HG03378 (cell line): ENCODE measurements at regions not wholly inside any gene's neighbourhood (a gene's known extent, or its start where the extent isn't known, plus 50 kb on each side); places are given as distances from the start of the nearest gene placed in this dataset.

Source experiments
- ATAC-seq: cut with Tn5 transposase; IDR thresholded peaks from one replicate; pipeline ENCODE4 v1.9.1; 2021; ENCODE audit warnings: mild to moderate bottlenecking, moderate library complexity; ENCODE audit not compliant: unreplicated experiment

DNA sequence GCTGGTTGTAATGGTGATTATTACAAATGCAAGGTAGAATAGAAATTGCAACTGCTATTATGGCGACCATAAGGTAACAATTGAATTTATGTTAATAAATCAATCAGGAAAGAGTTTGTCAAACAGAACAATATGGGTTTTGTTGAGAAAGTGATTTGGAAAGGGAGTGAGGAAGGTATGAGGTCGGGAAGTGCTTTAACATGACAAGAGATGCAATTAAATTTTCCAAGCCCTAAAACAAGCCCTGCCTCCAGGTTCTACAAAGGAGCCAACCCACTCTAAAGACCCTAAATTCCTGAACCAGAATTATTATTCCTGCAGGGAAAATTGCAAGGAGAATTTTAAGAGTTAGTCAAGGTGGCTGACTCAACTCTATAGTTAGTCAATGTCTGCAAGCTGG, 363.7 kb downstream of the BMPER start:
- ATAC-seq: no peak

- ATAC-seq: no peak
These were observed 370.3 kb downstream of the BMPER start for GRCh38 chr7:34275624-34276023.

GRCh38 chr7:34277016-34277802, 371.9 kb downstream of the BMPER start:
- ATAC-seq: no peak

GRCh38 chr7:34277803-34278199, 372.5 kb downstream of the BMPER start:
- ATAC-seq: no peak

DNA sequence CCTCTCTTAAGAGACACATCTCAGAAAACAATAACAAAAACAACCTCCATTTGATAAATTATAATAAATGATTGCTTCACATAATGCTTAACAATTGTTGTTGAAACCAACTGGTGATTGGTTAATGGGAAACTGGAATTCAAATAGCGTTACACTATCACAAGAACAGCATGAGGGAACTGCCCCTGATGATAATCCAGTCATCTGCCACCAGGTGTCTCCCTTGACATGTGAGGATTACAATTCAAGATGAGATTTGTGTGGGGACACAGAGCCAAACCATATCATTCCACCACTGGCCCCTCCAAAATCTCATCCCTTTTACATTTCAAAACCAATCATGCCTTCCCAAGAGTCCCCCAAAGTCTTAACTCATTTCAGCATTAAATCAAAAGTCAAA, 375.9 kb downstream of the BMPER start:
- ATAC-seq: no peak

DNA sequence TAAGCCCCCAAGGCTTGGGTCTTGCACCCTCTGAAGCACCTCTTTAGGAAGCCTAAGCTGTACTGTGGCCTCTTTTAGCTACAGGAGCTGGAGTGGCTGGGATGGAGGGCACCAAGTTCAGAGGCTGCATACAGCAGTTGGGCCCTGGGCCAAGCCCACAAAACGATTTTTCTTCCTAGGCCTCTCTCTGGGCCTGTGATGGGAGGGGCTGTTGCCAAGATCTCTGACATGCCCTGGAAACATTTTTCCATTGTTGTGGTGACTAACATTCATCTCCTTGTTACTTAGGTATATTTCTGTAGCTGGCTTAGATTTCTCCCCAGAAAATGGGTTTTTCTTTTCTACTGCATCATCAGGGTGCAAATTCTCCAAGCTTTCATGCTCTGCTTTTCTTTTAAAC, 375.7 kb upstream of the NPSR1 start:
- no peak for ATAC-seq

- no peak for ATAC-seq
These were observed 361.4 kb upstream of the NPSR1 start for GRCh38 chr7:34296663-34297062.

- no peak for ATAC-seq
These were observed 359.5 kb upstream of the NPSR1 start for GRCh38 chr7:34298492-34299013.

DNA sequence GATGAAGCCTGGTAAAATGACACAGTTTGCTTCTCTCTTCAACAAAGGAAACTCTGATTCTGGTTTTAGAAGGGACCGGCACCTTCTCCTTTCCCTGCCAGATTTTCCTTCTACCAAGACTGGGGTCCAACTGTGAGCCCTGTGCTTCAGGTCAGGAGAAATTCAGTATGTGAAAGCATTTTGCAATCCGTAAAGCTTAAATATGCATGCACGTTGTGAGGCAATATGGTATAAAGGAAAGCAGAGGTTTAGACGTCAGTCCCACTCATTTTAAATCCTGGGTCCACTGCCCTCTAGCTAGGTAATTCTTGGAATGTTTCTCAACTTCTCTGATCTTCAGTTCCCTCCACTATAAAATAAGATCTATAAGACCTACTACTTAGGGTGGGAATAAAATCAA, 359.0 kb upstream of the NPSR1 start:
- ATAC-seq: no peak

DNA sequence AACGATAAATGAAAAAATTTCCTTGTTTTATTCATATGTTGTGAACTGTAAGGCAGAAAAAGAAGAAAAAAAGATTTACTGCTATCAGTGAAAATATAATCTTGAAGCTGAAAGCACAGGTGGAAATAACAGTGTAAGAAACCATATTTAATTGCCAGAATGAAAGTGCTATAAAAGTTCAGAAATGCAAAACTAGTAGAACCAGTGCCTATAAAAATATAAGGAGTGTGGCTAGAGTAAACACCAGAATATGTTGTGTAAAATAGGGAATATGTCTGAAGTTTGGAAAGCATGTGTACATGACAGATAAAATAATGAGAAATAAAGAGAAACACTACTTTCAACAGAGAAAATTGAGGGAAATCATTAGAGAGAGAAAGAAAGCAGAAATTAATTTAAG, 350.5 kb upstream of the NPSR1 start:
- no peak for ATAC-seq

DNA sequence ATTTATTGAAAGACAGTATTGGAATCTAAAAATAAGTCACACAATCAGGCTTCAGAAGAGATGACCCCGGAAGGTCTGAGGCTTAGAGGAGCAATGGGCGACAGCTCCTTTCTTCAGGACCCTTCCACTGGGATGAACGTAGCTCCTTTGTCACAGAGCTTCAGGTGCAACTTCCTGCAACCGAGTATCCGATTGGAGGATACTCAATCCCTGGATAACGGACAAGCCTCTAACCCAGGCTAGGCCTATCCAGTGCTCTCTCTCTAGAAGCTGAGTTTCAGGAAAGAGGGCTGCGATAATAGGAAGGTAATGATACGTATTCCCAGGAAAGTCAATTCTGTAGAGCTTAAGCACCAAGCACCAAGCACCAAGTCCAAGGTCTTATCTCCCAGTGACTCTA, 349.4 kb upstream of the NPSR1 start:
- no peak for ATAC-seq

GRCh38 chr7:34309116-34309515, 348.9 kb upstream of the NPSR1 start:
- ATAC-seq: no peak

- ATAC-seq: no peak
These were observed 348.4 kb upstream of the NPSR1 start for GRCh38 chr7:34309584-34309983.

DNA sequence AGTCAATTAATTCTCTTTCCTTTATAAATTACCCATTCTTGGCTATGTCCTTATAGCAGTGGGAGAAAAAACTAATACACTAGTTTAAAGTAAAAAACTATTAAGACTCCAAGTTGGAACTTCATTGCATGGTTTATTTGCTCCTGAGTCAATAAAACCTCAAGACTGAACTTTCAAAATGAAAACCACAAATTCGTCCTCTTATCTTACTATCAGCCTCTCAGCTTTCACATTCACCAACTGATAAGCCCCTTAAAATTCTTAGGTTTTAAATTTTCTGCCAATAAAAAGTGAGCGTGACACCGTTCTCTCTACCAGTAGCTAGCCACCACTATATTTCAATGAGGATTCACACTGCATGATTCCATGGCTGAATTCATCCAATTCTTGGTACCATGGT, 346.4 kb upstream of the NPSR1 start:
- ATAC-seq: no peak

GRCh38 chr7:34312624-34313023, 345.4 kb upstream of the NPSR1 start:
- ATAC-seq: no peak

DNA sequence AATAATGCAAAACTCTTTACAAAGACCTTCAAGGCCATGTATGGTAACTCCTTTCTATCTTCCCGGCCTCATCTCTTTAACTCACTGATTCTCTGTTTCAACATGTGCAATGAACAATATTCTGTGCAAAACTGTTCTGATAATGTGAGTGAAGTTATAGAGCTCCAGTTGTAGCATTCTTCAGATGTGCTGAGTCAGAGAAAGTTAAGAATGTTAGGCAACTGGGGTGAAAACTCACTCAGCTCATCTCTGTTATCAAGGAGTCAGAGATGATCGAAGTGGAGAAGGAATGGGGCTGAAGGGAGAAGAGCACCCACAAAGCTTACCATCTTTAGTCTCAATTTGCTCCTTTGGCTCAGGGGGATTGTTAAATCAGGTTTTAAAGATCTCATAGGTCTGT, 344.7 kb upstream of the NPSR1 start:
- no peak for ATAC-seq

- no peak for ATAC-seq
These were observed 343.0 kb upstream of the NPSR1 start for GRCh38 chr7:34315032-34315431.

- no peak for ATAC-seq
These were observed 341.0 kb upstream of the NPSR1 start for GRCh38 chr7:34317039-34317438.

DNA sequence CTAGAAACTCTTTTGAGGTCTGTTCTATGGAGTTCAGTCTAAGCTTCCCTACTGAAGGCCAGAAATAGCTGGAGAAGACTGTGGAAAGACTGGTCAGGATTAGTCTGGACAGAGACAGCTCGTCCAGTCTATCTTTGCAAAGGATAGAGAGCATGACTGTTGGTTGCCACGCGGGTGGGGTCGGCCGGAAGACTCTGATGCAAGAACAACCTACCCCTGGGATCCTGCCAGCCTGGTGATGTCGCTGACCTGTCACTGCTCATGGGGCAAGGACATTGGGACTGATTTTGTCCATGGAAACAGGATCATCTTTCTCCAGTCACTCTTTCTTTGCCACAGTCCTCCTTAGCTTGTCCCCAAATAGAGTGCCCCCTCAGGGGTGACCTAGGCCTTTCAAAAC, 337.6 kb upstream of the NPSR1 start:
- no peak for ATAC-seq

- ATAC-seq: peak; percentile 93
These were observed 336.9 kb upstream of the NPSR1 start for GRCh38 chr7:34320926-34321661.

DNA sequence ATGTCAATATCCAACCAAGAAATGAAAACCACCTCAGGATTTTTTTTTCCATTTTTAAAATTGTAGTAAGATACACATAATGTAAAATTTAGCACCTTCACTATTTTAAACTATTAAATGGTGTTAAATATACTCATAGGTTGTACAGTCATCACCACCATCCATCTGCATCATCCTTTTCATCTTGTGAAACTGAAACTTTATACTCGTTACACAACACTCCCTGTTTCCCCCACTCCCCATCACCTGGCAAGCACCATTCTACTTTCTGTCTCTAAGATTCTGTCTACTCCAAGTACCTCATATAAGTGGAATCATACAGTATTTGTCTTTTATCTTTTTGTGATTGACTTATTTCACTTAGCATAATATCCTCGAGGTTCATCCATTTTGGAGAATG, 335.2 kb upstream of the NPSR1 start:
- ATAC-seq: no peak

DNA sequence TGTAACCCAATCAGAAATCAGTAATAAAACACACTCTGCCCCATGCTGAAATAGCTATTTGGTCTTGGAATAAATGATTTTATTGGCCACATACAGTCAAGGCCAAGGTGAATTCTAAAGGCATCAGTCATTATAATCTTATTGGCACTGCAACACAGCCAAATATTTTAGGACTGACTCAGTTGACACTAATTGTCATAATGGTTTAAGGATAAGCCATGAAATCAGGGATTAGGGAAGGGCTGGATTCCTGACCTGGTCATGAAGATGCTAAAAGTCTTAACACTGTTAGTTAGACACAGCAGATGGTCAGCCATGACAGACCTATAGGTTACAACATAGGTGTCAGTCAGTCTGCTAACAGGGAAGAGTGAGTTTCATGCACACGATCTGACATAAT, 330.3 kb upstream of the NPSR1 start:
- ATAC-seq: no peak
